Hippocampal formation (tissue), 2 donors: ENCODE measurements at regions not wholly inside any gene's neighbourhood (a gene's known extent, or its start where the extent isn't known, plus 50 kb on each side); places are given as distances from the start of the nearest gene placed in this dataset.

Source experiments
- DNase-seq, 2 donors: peaks; one replicate each; lab custom pipeline; 2025; lab: John Stamatoyannopoulos, UW

DNA sequence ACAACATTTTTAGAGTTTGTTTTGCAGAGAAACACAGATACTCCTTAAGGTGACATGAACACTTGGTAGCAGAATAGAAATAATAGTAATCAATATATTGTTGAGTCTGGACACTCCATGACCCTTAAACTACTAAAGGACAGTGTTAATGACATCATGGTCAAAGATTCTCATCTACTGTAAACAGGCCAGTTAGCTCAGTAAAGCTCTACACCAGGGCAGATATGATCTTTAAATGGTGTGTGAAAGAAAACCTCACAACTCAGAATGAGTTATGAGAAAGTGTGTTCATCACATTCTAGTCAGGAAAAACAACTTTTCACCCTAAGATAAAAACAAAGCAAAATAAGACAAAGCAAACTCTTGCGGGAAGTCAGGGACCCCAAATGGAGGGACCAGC is 58.1 kb upstream of the ADAMTS5 start:
- DNase-seq: no peak

DNA sequence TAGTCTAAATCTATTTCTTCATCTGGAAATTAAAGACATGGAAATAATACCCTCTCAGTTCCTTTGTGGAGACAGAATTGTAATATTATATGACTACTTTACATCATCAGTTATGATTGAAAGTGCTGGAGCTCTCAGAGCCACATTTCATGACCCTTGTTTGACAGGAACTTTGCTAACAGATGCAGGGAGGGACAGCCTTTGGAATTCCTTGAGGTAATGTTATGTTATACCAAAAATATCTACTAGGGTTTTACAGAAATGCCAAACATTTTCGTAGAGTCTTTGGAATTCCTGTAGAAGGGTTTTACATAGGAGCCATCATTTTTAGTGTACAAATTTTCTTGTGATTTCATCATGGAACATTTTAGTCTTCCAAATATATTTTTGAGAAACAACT is 57.4 kb upstream of the ADAMTS5 start:
- no peak for DNase-seq

DNA sequence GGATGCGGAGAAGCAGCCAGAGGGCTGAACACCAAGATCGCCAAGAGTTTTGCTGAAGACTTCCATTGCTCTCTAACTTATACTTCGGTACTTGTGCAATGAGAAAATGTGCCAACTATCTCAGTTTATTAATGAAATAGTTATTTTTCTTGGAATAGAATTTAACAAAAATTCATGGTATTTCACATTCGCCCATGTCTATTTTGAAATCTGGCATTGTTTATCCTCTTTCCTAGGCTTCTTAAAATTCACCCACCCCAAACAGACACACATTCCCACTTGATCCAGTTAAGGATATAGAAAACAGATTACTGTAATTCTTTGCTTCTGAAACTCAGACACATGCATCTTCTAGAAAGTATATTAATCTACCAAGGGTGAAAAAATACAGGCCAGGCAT is 56.3 kb upstream of the ADAMTS5 start:
- DNase-seq: no peak

DNA sequence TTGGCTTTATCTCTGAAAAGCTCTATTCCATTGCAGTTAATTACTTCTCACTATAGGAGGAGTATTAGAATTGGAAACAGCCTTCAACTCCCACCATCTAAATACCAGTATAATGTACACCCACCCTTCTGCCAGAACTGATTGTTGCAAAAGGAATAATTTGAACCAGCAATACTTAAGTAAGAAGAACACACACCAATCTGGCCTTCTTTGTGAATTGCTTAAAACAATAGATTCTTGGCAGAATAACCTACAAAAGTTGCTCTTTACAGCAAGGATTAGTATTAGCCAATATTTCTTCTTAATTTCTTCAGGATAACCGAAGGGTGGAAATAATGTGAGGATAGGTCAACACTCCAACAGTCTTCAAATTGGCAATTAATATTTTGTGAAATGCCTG is 54.9 kb upstream of the ADAMTS5 start:
- DNase-seq: no peak

DNA sequence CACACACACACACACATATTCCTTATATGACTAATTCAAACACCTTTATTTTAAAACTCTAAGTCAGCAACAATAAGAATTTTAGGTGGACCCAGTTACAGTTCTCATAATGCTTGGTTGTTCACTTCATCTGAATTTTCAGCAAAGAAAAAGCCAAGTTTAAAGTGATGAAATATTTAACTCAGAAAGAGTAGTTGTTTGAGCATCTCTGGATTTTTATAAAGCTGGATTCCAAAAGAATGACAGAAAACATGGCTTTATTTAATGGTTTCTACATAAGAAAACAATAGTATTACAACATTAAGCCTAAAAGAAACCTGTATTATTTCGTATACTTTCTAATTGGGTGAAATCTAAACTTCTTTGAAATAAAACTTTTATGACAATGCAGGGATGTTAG is 54.2 kb upstream of the ADAMTS5 start:
- DNase-seq: no peak

DNA sequence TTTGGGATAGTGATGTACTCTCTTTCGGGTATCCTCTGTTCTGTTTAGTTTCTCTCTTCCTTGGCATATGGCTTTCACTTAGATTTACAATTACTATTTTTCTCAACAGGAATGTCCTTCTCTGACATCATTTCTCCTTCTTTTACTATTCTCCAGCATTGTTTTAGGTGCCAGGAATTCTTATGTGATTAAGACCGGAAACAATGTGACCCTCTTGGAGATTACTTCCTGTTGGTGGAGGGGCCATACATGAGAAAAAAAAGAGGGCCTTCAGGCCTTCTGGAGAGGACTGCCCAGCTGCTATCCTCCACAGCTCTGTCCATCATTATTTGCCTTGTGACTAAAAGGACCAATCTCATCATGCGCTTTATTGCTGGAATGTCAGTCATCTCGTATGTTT is 50.4 kb upstream of the ADAMTS5 start:
- DNase-seq: no peak
